AG04449 (cell line): ENCODE measurements at regions not wholly inside any gene's neighbourhood (a gene's known extent, or its start where the extent isn't known, plus 50 kb on each side); places are given as distances from the start of the nearest gene placed in this dataset.

Source experiments
- CTCF ChIA-PET: fragments of 350-600 bp; formaldehyde crosslinking; extraction: SDS; loops from one replicate; lab custom pipeline; 2021; ENCODE audit warnings: antibody characterized with exemption; lab: Yijun Ruan, JAX
- POLR2A ChIA-PET: fragments of 400-600, 350-600 bp; formaldehyde crosslinking; extraction: SDS; loops from one replicate; lab custom pipeline; 2020; ENCODE audit warnings: antibody characterized with exemption, inconsistent platforms; lab: Yijun Ruan, JAX
- DNase-seq: peaks from one replicate; pipeline ENCODE4 v3.0.0-alpha.2; 2010; ENCODE audit warnings: low read depth, low spot score
- H3K4me3 ChIP-seq: 2 replicates; pipeline ENCODE4 v1.5.1; 2011; ENCODE audit warnings: low read depth, mild to moderate bottlenecking, control low read depth, low read length
- TF ChIP-seq, protein P1 (sequence below): IDR thresholded peaks from one replicate; pipeline ENCODE4 v1.5.1; 2011; ENCODE audit warnings: mild to moderate bottlenecking, moderate library complexity, low read length, control low read depth, inconsistent platforms; ENCODE audit not compliant: insufficient read depth; ENCODE audit errors: missing control alignments

- ChIA-PET CTCF (no interaction called here), POLR2A (no interaction called here)
- no peak for DNase-seq
- H3K4me3 ChIP-seq = no peak overlapping the region
- TF ChIP-seq, protein P1, sequence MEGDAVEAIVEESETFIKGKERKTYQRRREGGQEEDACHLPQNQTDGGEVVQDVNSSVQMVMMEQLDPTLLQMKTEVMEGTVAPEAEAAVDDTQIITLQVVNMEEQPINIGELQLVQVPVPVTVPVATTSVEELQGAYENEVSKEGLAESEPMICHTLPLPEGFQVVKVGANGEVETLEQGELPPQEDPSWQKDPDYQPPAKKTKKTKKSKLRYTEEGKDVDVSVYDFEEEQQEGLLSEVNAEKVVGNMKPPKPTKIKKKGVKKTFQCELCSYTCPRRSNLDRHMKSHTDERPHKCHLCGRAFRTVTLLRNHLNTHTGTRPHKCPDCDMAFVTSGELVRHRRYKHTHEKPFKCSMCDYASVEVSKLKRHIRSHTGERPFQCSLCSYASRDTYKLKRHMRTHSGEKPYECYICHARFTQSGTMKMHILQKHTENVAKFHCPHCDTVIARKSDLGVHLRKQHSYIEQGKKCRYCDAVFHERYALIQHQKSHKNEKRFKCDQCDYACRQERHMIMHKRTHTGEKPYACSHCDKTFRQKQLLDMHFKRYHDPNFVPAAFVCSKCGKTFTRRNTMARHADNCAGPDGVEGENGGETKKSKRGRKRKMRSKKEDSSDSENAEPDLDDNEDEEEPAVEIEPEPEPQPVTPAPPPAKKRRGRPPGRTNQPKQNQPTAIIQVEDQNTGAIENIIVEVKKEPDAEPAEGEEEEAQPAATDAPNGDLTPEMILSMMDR = no peak
Observed at GRCh38 chr11:81495699-81496292, 1237.9 kb downstream of the FAM181B start.

DNA sequence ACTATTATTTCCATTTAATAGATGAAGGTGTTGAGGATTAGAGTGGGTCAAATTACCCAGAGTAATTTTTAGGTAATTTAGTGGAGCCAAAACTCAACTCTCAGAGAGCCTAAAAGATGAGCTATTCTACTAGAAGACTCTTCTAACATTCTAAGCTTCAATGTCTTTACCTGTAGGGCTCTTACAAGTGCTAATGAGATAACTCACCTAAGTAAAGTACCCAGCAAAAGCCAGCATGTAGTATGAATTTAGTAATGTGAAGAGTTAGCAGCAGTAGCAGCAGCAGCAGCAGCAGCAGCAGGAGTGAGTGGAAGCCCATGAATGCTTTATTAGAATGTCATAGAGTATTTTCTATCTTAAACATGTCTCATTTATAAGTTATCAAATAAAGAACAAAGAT, 1239.2 kb downstream of the FAM181B start:
- CTCF ChIA-PET = no interaction called here
- no peak overlapping the region for H3K4me3 ChIP-seq
- POLR2A ChIA-PET = no interaction called here
- DNase-seq = no peak
- TF ChIP-seq, protein P1 = no peak

DNA sequence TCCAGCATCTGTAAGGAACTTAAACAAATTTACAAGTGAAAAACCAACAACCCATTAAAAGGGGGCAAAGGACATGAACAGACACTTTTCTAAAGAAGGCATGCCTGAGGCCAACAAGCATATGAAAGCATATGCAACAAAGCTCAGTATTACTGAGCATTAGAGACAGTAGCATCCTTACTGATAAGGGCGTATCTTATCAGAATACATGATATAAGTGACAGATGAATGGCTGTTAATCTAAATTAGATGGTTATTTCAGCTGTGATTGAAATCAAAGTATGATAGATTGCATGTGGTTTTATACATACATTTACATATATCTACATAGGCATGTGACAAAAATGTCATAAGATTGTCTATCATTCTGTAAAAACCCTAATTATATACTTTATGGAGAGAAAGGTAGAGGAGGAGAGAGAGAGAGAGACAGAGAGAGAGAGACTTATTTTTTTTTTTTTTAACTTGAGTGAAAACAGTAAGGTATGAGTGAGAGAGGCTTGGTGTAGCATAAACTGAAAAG, 1240.7 kb downstream of the FAM181B start:
- CTCF ChIA-PET = no interaction called here
- POLR2A ChIA-PET = no interaction called here
- no peak for DNase-seq
- no peak overlapping the region for H3K4me3 ChIP-seq
- TF ChIP-seq, protein P1 = no peak

DNA sequence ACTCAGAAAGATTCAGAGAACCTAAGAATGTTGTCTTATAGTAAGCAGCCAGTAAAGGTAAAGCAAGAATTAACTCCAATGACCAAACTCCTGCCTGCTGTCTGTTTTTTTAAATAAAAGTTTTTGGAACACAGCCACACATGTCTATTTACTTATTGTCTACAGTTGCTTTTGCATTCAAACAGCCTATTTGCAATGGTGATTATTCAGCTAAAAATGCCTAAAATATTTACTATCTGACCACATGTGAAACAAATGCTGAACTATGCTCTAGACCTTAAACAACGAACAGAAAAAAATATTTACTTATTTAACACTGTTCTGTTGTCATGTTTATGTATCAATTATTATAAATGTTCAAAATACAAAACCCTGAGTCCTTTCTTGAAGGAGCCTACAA, 1246.6 kb downstream of the FAM181B start:
- H3K4me3 ChIP-seq = no peak overlapping the region
- ChIA-PET CTCF (interaction anchor here (1.1 kb wide), 1 partner anchor 10 kb away, joined by 3 read pairs; no protein-coding TSS in a partner anchor), POLR2A (no interaction called here)
- DNase-seq = no peak
- TF ChIP-seq, protein P1 = no peak

DNA sequence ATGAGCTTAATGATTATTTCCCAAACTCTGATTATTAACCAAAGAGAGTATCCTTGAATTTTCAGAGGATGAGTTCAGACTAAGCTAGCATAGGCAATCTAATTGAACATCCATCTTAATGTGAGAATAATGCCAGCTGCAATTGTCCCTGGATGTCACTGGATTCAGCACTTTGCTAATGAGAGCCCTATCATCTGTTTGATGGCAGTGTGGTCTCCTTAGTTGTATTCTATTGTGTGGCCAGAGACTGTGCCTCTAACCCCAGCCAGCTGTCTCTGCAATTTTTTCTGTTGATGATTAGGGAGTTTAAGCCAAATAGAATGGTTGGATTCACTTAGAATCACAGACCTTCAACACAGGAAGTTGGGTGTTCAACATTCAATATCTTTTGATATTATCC, 1249.5 kb downstream of the FAM181B start:
- no peak overlapping the region for H3K4me3 ChIP-seq
- CTCF ChIA-PET = no interaction called here
- DNase-seq = no peak
- TF ChIP-seq, protein P1 = no peak
- POLR2A ChIA-PET = no interaction called here

DNA sequence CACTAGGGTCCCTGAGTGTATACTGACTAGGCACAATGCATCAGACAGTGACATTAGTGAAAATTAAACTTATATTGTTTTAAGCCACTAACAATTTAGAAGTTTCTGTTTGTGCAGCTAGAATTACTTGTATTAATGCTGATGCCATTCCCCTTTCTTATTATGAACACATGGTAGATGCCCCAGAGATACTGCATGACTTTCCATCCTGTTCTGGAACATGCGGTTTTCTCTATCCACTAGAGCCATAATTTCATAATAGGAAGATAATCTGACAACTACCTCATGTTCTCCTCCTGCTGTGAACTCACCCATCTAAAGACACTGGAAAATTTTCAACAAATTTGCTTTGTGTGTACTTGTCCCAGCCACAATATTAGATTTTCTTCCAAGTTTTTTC, 1256.4 kb downstream of the FAM181B start:
- ChIA-PET POLR2A (no interaction called here), CTCF (no interaction called here)
- TF ChIP-seq, protein P1 = no peak
- no peak for DNase-seq
- H3K4me3 ChIP-seq = no peak overlapping the region
